Jurkat, Clone E6-1 (cell line): ENCODE measurements at regions not wholly inside any gene's neighbourhood (a gene's known extent, or its start where the extent isn't known, plus 50 kb on each side); places are given as distances from the start of the nearest gene placed in this dataset.
"Not testable (repeated sequence)": the region's sequence is repeated elsewhere in the genome, so short reads cannot be mapped to it uniquely, and the experiment has no call there.

Experiments
- DNase-seq: peaks from one replicate; pipeline ENCODE4 v3.0.0-alpha.2; 2011; ENCODE audit warnings: low read depth, low spot score
- H3K4me3 ChIP-seq: 2 replicates; pipeline ENCODE4 v1.5.1; 2011; ENCODE audit warnings: mild to moderate bottlenecking, low read length, control low read depth, moderate library complexity

- no peak overlapping the region for H3K4me3 ChIP-seq
- DNase-seq: no peak
Observed at GRCh38 chr3:40731445-40731844, 206.7 kb downstream of the ZNF621 start.

GRCh38 chr3:40736943-40737342 lies 212.2 kb downstream of the ZNF621 start:
- no peak overlapping the region for H3K4me3 ChIP-seq
- no peak for DNase-seq

- DNase-seq: no peak
Observed at GRCh38 chr3:40737343-40737742, 212.6 kb downstream of the ZNF621 start.

GRCh38 chr3:40739971-40740370 lies 215.2 kb downstream of the ZNF621 start:
- H3K4me3 ChIP-seq: no peak overlapping the region
- DNase-seq: no peak

More at GRCh38 chr3:40737343-40737742, 212.6 kb downstream of the ZNF621 start:
- H3K4me3 ChIP-seq: no peak overlapping the region

- DNase-seq: peak; percentile 19
- H3K4me3 ChIP-seq: no peak overlapping the region
Observed at GRCh38 chr3:40741729-40742128, 217.0 kb downstream of the ZNF621 start.

- DNase-seq: no peak
- no peak overlapping the region for H3K4me3 ChIP-seq
Observed at GRCh38 chr3:40745381-40746106, 220.8 kb downstream of the ZNF621 start.

- no peak for DNase-seq
- H3K4me3 ChIP-seq: no peak overlapping the region
Observed at GRCh38 chr3:40751666-40752065, 226.9 kb downstream of the ZNF621 start.

- DNase-seq: no peak
- H3K4me3 ChIP-seq: no peak overlapping the region
Observed at GRCh38 chr3:40752492-40752891, 227.7 kb downstream of the ZNF621 start.

GRCh38 chr3:40753291-40753770 lies 228.6 kb downstream of the ZNF621 start:
- DNase-seq: no peak

GRCh38 chr3:40753951-40754350 lies 229.2 kb downstream of the ZNF621 start:
- DNase-seq: no peak
- no peak overlapping the region for H3K4me3 ChIP-seq

More at GRCh38 chr3:40753291-40753770, 228.6 kb downstream of the ZNF621 start:
- H3K4me3 ChIP-seq: no peak overlapping the region

- H3K4me3 ChIP-seq: no peak overlapping the region
- no peak for DNase-seq
Observed at GRCh38 chr3:40754994-40755393, 230.2 kb downstream of the ZNF621 start.

GRCh38 chr3:40756500-40756899 lies 231.7 kb downstream of the ZNF621 start:
- no peak for DNase-seq
- no peak overlapping the region for H3K4me3 ChIP-seq

- not testable (repeated sequence) for H3K4me3 ChIP-seq, DNase-seq
Observed at GRCh38 chr3:40762771-40763170, 238.0 kb downstream of the ZNF621 start.

GRCh38 chr3:40763807-40764206 lies 239.0 kb downstream of the ZNF621 start:
- H3K4me3 ChIP-seq: no peak overlapping the region
- DNase-seq: no peak

- DNase-seq: no peak
- H3K4me3 ChIP-seq: no peak overlapping the region
Observed at GRCh38 chr3:40764747-40765146, 240.0 kb downstream of the ZNF621 start.

GRCh38 chr3:40765884-40766283 lies 241.1 kb downstream of the ZNF621 start:
- no peak overlapping the region for H3K4me3 ChIP-seq
- no peak for DNase-seq

GRCh38 chr3:40766396-40766795 lies 241.6 kb downstream of the ZNF621 start:
- no peak for DNase-seq
- no peak overlapping the region for H3K4me3 ChIP-seq

GRCh38 chr3:40768046-40768445 lies 243.3 kb downstream of the ZNF621 start:
- no peak for DNase-seq
- no peak overlapping the region for H3K4me3 ChIP-seq

- no peak for DNase-seq
Observed at GRCh38 chr3:40768536-40768935, 243.8 kb downstream of the ZNF621 start.

GRCh38 chr3:40770061-40770460 lies 245.3 kb downstream of the ZNF621 start:
- no peak for DNase-seq

More at GRCh38 chr3:40768536-40768935, 243.8 kb downstream of the ZNF621 start:
- H3K4me3 ChIP-seq: no peak overlapping the region

GRCh38 chr3:40771112-40771511 lies 246.4 kb downstream of the ZNF621 start:
- no peak for DNase-seq
- H3K4me3 ChIP-seq: no peak overlapping the region

More at GRCh38 chr3:40770061-40770460, 245.3 kb downstream of the ZNF621 start:
- no peak overlapping the region for H3K4me3 ChIP-seq
